Endothelial cell (in vitro differentiated cells): ENCODE measurements at regions not wholly inside any gene's neighbourhood (a gene's known extent, or its start where the extent isn't known, plus 50 kb on each side); places are given as distances from the start of the nearest gene placed in this dataset.

Experiments used
- DNase-seq: peaks from one replicate; pipeline ENCODE4 v3.0.0; 2021; ENCODE audit warnings: low spot score
- H3K27ac Mint-ChIP-seq: one replicate; pipeline ENCODE4 v1.8.0; 2021; ENCODE audit warnings: mixed read lengths, inconsistent platforms; ENCODE audit not compliant: unreplicated experiment
- H3K27me3 Mint-ChIP-seq: one replicate; pipeline ENCODE4 v1.8.0; 2021; ENCODE audit warnings: mild to moderate bottlenecking, moderate library complexity, mixed read lengths, inconsistent platforms; ENCODE audit not compliant: unreplicated experiment
- H3K36me3 Mint-ChIP-seq: one replicate; pipeline ENCODE4 v1.8.0; 2021; ENCODE audit warnings: mild to moderate bottlenecking, low read depth, mixed read lengths, inconsistent platforms; ENCODE audit not compliant: unreplicated experiment
- H3K4me1 Mint-ChIP-seq: one replicate; pipeline ENCODE4 v1.8.0; 2021; ENCODE audit warnings: mild to moderate bottlenecking, mixed read lengths, inconsistent platforms; ENCODE audit not compliant: unreplicated experiment
- H3K4me3 Mint-ChIP-seq: one replicate; pipeline ENCODE4 v1.8.0; 2021; ENCODE audit warnings: mild to moderate bottlenecking, mixed read lengths, inconsistent platforms; ENCODE audit not compliant: unreplicated experiment
- H3K9me3 Mint-ChIP-seq: one replicate; pipeline ENCODE4 v1.8.0; 2021; ENCODE audit warnings: mixed read lengths, inconsistent platforms; ENCODE audit not compliant: unreplicated experiment
- CTCF ChIP-seq: fragments of 200-600 bp; sonication (generic); IDR thresholded peaks from one replicate; pipeline ENCODE4 v1.5.0; 2021; ENCODE audit warnings: antibody characterized with exemption; ENCODE audit not compliant: unreplicated experiment

GRCh38 chr2:40540026-40540425 is 88.1 kb upstream of the SLC8A1 start:
- H3K4me1 Mint-ChIP-seq, result no peaks in the 10 kb centered on the region
- no peaks in the 10 kb centered on the region for H3K9me3 Mint-ChIP-seq
- H3K4me3 Mint-ChIP-seq, result no peak overlapping the region
- H3K36me3 Mint-ChIP-seq, result no peaks in the 10 kb centered on the region
- no peak overlapping the region for H3K27ac Mint-ChIP-seq
- TF ChIP-seq CTCF, result no peak
- peaks cover 2% of the 10 kb centered on the region for H3K27me3 Mint-ChIP-seq
- DNase-seq, result no peak

GRCh38 chr2:40543381-40543780 is 91.5 kb upstream of the SLC8A1 start:
- Mint-ChIP-seq H3K4me1 (no peaks in the 10 kb centered on the region), H3K27ac (no peak overlapping the region), H3K9me3 (no peaks in the 10 kb centered on the region), H3K4me3 (no peak overlapping the region), H3K36me3 (no peaks in the 10 kb centered on the region), H3K27me3 (no peaks in the 10 kb centered on the region)
- DNase-seq, result no peak
- TF ChIP-seq CTCF, result no peak

GRCh38 chr2:40544072-40544471 is 92.2 kb upstream of the SLC8A1 start:
- no peaks in the 10 kb centered on the region for H3K27me3 Mint-ChIP-seq
- no peaks in the 10 kb centered on the region for H3K4me1 Mint-ChIP-seq
- no peak overlapping the region for H3K27ac Mint-ChIP-seq
- TF ChIP-seq CTCF, result no peak
- H3K4me3 Mint-ChIP-seq, result no peak overlapping the region
- no peaks in the 10 kb centered on the region for H3K36me3 Mint-ChIP-seq
- no peak for DNase-seq
- no peaks in the 10 kb centered on the region for H3K9me3 Mint-ChIP-seq

- no peak for DNase-seq
- H3K4me1 Mint-ChIP-seq, result no peaks in the 10 kb centered on the region
- H3K36me3 Mint-ChIP-seq, result no peaks in the 10 kb centered on the region
- no peaks in the 10 kb centered on the region for H3K27me3 Mint-ChIP-seq
- H3K4me3 Mint-ChIP-seq, result no peak overlapping the region
- no peak for TF ChIP-seq CTCF
- H3K27ac Mint-ChIP-seq, result no peak overlapping the region
- no peaks in the 10 kb centered on the region for H3K9me3 Mint-ChIP-seq
Measured at GRCh38 chr2:40545645-40546044, 93.8 kb upstream of the SLC8A1 start.

GRCh38 chr2:40546439-40547191 is 94.7 kb upstream of the SLC8A1 start:
- Mint-ChIP-seq H3K27me3 (no peaks in the 10 kb centered on the region), H3K4me3 (no peak overlapping the region), H3K9me3 (no peaks in the 10 kb centered on the region), H3K36me3 (no peaks in the 10 kb centered on the region), H3K4me1 (no peaks in the 10 kb centered on the region), H3K27ac (no peak overlapping the region)
- DNase-seq, result no peak
- TF ChIP-seq CTCF, result no peak
